HT1080 (cell line): ENCODE measurements at regions not wholly inside any gene's neighbourhood (a gene's known extent, or its start where the extent isn't known, plus 50 kb on each side); places are given as distances from the start of the nearest gene placed in this dataset.

Experiments used
- DNase-seq: peaks from one replicate; pipeline ENCODE4 v3.0.0-alpha.2; 2015; ENCODE audit warnings: low read depth

DNA sequence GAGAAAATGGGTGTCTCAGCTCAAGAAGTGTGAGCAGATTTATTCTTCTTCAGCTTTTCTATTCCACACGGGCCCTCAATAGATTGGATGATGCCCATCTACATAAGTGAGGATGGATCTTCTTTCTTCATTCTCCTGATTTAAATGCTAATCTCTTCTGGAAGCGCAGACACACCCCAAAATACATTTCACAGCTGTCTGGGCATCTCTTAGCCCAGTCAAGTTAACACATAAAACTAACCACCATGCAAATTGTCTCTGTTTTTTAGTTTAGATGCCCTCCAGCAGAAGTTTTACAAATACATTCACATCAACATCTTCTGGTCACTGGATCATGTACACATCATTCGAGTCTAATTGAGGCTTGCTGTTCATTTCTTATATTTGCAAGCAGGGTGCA lies 249.0 kb upstream of the VCX3A start:
- DNase-seq, result no peak

DNA sequence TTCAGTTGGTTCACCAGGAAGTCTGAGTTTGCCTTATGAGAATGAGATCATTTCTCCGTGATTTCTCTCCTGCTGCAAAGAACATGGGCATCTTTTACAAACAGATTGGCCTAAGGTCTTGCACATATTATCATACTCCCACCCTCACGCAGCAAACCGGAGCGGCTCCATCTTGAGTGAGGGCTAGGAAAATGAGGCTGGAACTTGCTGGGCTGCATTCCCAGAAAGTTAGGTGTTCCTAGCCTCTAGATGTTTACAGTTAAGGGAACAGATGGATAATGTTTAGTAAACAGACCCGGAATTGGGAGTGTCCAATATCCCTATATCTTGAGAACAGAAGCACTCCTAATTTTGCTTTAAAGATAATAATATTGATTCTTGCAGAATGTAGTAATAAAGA lies 247.9 kb upstream of the VCX3A start:
- DNase-seq, result no peak

DNA sequence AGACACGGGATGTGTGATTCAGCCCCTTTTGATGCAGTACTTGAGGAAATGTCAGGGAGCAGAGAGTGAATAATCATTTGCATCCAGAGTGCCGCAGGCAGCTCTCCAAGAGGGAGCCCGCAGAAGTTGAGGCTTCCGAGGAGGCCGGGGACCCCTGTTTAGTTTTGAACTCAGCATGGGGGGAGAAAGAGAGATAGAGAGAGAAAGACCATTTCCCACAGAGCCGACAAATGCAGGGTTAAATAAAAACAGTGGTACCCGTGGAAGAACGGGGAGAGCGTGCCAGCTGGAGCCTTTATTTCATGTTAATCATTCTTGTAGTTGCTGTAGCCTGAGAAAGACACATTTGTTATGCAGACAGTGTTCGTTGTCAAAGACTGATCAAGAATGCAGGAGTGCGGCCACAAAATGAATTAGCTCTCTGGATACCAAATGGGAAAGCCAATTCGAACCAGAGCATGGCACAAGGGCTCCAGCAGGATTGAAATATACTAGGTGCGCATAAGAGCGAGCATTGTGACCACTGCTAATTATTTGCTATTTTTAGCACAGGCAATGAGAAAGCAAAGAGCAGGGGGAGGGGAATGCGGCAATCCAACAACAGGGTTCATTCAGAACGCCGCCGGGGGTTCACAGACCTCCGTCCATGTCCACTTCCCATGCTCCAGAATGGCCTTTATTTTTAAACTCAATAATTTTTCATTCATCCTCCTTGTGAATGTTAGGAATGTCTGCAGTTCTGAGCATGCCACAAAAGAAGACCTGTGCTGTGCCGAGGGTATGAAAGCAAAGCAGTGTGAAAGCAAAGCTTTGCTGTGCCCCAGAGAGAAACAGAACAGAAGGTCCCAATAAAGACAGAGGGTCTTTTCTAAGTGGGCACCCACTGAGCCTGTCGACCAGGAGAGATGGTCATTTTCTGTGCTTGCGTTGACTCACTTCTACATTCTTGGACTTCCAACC lies 243.9 kb upstream of the VCX3A start:
- no peak for DNase-seq

DNA sequence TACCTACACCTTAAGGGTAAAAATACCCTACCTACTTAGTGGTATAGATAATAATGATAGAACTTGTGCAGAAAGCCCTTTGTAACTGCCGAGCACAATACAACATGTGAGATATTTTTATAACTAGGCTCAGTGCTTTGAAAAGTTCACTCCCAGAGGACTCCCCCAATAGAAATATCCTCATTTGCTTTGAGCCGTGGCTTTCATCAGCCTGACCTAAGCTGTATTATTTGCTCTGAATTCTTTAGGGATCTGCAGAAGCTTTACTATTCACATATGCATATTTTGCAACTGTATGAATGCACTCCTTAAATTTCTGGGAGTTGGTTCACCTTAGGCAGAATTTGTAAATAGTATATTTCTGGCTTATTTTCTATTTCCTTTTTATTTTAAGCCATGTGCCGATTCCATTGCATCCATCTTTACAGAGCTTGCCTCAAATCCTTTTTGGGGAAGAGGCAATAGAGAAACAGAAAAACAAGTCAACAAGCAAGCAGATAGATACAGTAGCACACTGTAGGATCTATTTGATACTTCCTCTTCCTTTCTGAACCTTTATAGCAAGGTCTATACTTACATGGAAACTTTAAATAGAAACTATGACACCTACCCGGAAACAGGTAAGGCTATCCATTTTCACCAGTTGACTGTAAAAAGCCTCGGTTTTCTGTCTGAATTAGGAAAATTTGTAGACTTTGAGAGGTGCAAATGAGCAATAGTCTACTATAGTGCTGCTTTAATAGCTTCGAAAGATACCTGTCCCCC lies 242.5 kb upstream of the VCX3A start:
- DNase-seq, result no peak

DNA sequence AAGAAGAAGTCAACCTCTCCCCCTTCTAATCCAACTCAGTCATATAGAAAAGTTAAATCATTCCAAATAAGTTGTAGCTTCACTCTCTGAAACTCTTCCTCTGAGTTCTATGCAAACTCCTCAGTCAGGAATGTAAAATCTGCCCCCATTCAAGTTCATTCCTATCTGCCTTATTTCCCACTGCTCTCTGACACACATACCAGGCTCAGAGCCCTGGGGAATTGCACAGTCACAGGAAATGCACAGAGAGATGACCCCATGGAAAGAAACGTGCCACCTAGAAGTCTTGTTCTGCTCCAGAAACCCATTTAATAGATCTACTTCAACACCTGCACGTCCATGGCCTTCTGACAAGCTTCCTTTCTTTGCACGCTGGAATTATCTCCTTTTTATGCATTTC lies 236.0 kb upstream of the VCX3A start:
- no peak for DNase-seq

DNA sequence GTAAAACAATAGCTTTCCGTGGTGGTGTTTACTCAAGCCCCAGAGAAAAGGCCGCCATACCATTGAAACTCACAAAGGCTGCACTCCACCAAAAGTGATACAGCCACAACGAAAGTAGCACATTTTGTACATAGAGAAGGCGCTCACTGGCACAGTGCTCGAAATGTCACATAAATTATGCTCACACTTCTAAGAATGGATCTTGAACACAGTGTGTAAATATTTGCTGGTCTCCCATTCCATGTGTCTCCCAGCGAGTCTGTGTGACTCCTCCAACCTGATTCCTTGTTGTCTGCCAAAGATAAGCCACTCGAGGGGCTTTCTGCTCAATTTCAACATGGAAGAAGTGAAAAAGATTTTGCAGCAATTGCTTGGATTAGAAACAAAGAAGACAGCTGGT lies 234.0 kb upstream of the VCX3A start:
- no peak for DNase-seq

DNA sequence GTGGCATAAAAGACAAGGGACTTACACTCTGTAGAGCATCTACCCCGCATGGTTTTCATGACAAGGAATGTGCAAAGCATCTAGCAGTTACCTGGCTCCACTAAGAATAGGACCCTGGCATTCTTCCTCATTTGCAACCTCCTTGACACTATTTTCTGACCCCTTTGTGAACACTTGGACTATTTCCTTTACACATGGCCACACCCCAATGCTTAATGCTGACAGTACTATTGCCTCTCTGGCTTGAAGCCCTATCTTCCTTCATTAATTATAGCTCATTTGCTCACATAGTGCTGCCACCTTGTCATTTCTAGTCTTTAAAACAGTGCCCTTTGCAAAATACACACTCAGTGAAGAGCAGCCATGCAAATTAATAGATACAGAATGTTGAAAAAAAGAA lies 226.3 kb upstream of the VCX3A start:
- no peak for DNase-seq

DNA sequence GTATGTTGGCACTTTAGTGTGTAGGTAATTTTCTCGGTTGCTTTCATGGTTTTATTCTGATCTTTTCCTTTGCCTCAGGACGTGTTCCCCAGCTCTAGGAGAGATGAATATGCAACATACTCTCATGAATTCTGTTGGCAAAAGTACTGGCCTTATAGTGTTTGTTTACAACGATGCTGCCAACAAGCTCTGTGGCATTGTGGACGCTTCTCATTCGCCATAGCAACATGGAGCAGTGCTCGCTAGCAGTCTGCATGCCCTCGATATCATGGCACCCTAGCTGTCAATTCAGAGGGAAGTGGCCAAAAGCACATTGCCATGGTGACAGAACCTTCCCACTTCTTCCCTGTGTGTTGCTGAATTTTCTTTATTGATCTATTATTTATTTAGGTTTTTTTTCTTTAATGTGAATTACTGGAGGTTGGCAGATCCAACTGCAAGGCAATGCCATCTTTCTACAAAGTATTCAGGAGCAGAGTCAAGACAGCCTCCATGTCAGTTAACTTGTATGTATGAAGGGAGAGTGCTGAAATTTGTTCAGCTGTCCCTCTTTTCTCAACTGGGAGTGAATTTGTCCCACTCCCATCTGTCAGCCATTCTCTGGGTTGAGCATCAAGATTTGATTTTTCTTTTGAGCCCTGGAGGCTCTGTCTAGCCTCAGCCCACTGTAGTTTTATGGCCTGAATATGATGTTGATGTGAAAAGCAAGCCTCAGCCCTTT lies 224.9 kb upstream of the VCX3A start:
- no peak for DNase-seq

DNA sequence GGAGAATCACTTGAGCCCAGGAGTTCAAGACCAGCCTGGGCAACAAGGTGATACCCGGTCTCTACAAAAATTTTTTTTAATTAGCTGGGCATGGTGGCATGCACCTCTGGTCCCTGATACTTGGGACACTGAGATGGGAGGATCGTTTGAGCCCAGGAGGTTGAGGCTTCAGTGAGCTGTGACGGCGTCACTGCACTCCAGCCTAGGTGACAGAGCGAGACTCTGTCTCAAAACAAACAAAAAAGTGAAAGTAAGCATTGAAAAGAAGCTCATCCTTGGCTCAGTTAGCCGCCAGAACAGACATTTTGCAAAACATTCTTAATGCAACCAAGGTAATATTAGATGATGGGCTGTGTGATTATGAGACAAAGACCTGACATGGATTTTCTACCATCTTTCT lies 223.3 kb upstream of the VCX3A start:
- no peak for DNase-seq

DNA sequence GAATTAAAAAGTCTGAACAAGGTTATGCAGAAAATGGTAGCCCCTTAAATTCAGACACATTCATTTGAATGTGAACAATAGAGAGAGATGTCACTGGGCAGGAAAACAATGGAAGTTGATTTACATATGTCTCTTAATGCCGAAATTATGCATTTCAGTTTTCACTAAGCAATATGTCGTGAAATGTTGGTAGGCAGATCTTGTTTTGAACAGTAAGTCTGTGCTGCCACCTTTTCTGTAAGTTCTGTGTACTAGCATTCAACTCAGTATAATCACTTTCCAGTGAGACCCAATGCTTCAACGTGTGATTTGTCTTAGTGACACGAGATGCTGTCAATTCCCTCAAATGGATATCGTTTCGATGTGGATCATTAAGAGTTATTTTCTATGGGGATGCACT lies 222.7 kb upstream of the VCX3A start:
- DNase-seq, result no peak

DNA sequence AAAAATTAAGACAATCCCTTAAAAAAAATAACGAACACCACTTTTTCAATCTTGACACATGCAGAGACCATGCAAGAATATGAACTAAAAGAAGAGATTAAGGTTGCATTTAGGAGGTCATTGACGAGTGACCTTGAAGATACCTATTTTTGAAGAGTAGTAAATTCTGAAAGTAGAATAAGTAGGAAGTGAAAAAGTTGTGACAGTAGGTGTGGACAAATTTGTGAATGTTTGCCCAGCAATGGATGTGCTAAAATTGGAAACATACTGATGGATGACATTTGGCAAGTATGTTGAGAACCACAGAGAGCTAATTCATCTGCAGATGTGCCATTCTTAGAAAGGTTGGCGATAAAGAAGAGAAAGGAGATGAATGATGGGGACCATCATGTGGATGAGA lies 213.7 kb upstream of the VCX3A start:
- no peak for DNase-seq

DNA sequence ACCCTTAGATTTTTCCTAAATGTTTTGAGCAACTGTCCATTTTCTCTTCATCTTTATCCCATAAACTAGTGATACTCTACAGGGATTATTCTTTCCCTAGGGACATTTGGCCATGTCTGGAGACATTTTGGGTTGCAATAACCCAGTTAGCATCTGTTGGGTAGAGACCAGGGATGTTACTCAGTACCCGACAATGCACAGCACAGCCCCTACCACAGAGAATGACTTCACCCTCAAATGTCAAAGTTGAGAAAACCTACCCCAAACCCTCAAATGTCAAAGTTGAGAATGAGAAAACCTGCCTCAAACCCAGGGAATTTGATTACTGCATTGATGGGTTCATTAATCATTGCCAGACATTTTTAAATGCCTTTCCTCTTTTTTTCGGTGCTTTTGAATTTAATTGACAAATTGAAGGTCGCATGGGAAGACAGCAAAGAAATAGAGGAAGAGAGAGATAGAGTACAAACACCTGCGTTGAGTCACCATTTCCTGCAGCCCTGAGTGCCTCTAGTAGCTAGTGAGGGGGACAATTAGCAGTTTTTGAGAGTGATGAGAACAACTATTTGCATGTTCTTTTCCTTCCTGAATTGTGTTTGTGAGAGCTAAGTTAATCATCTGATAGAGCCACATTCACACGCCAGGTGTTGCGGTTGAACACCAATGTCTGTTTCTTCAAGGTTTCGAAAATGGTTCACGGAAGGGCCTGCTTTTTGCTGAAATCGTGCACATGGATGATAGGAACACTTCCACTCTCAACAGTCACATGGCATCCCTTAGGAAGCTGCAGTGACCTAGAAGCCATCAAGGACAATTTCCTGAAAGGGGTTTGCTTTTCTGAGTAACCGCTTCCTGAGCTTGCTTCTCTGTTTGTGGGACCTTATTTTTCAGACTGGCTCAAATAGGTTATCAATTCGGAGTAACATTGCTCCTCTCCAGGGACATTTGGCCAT lies 203.9 kb upstream of the VCX3A start:
- DNase-seq, result no peak

DNA sequence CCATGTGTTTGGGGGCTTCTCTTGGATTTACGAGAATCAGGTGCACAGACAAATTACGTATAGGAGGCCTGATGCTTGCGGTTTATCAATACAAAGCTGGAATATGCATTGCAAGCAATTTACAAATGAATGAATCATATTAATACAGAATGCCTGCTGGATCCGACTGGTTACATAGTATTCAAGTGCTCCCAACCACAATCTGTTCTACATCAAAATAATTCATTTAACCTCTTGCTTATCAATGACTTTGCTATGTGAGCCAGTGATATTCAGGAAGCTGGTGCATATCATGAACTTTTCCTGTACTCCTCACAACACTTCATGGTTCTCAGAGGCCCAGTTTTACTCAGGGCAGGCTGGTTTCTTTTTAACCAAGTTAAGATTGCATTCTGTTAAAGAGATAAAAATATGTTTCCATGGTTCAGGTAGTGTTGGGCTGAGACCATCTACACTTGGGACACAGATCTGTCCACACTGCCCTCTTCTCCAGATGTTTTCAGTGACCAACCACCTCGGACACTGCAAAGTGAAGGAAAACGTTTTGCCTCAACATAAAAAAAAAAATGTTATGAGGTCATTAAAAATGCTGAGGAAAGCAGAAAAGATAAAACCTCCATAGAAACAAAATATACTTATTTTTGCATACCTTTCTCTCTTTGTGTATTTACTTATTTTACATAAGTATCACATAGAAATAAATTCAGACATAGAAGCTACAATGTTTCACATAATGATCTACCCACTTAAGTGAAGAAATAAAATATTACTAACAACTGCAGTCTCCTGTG lies 200.1 kb upstream of the VCX3A start:
- DNase-seq, result no peak

DNA sequence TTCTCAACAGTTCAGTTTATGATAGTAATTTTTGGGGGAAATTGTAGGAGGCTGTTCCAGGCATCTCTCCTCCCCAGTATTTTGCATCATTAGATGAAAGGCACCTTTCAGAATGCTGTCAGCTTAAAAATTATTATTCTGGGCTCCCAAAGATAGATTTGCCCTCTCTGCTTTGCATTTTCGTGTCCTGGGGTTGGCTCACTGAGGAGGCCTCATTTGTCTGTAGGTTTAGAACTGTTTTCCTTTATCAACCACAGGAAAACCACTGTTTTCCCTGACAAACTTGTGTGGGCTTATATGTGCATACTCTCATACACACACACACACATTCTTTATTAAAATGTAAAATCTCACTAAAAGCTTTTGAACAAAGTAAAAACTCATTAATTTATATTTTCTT lies 197.2 kb upstream of the VCX3A start:
- DNase-seq, result no peak

DNA sequence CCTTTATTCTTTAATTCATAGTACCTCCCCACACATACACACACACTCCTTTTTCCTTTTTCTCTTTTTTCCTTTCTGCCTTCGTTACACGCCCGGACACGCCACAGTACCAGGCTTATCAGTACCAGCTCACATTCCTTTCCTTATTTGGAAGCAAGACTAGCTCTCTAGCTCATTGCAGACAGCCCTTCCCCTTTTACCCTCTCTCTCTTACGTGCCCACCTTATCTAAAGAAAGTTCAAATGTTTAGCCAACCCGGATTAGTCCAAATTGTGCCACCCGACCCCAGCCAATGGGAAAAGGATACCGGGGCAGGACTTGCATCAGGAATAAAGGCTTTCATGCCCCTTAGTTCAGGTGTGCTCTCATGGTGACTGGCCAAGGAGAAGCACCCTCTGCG lies 194.7 kb upstream of the VCX3A start:
- DNase-seq, result no peak

DNA sequence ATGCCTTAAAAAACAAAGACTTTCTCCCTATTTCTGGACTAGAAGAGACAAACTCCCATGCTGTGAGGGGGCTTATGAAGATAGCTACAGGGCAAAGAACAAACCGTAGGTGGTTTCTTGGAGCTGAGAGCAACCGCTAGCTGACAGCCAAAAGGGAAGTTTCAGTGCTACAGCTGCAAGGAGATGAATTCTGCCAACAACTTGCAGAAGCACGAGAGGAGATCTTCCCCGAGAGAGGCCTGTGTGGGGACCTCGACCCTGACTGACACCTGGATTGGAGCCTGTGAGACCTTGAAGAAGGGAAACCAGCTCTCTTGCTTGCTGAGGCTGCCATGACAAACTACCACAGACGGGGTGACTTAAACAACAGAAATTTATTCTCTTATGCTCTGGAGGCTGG lies 183.8 kb upstream of the VCX3A start:
- DNase-seq, result no peak

DNA sequence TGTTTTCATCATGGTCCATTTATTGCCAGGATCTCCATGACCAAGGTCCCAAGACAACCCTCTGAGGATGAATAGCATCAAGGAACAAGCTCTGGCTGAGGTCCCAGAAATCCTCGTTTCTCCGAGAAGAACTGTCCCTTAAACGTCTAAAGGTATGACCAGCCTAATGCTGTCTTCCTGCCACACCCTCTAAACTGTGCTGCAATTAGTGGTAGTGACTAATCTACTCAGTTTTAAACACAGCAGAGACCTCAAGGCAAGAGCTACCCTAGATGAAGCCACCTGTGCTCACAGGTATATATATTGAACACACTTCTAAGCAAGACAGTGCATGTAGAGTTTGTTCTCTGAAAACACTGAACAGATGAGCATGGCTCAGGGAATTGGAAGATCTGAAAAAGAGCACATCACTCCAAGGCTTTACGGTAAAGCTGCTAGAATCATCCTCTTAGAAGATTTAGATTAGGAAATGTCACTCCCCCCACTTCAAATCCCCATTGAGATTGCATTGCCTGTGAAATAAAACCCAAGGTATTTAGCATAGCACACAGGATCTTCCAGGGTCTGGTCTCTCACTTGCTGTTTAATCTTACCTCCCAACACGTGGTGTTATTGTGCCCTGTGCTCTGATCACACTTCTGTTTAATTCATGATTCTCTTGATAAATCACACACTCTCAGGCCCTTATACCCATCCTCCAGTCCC lies 173.9 kb upstream of the VCX3A start:
- DNase-seq, result peak; percentile 3

DNA sequence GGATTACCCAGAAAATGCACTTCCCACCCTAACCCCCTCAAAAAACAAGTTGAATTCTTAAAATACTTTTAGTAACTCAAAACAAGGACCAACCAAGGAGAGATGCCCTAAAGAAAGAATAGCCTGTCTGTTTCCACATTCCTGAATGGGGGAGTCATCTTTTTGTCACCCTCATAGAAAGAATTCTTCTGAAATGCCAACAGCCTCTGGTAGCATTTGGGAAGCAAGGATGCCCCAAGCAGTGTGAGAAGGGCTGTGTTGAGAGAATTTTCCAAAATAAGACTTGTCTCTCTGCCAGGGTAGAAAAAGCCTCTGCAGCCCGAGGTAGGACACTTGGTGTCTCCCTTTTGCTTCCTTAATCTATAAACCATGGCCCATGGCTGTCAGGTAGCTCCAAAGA lies 173.1 kb upstream of the VCX3A start:
- peak; percentile 57 for DNase-seq

DNA sequence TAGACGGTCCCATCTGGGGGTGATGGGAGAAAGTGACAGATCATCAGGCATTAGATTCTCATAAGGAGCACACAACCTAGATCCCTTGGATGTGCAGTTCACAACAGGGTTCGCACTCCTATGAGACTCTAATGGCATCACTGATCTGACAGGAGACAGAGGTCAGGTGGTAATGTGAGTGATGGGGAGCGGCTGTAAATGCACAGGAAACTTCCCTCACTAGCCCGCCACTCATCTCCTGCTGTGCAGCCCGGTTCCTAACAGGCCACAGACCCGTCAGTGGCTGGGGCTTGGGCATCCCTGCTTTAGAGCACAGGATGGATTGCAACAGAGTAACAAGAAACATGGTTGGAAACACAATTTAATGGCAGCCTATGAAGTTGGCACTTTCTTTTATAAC lies 172.6 kb upstream of the VCX3A start:
- peak; percentile 3 for DNase-seq
